ENCODE measurements at regions not wholly inside any gene's neighbourhood (a gene's known extent, or its start where the extent isn't known, plus 50 kb on each side); places are given as distances from the start of the nearest gene placed in this dataset.

GRCh38 chr5:82794876-82795275 is 282.3 kb downstream of the TMEM167A start:
- Histone ChIP-seq H3K27me3 (ENCODE audit: control insufficient read depth in 2 of 2, insufficient read depth in 2 of 2, low read length in 2 of 2) (no peaks in the 10 kb centered on the region), H3K4me1 (ENCODE audit: control insufficient read depth in 2 of 2, insufficient read depth in 2 of 2, low read length in 2 of 2) (no peaks in the 10 kb centered on the region), H3K9me3 (ENCODE audit: control insufficient read depth in 2 of 3, low read length in 3 of 3) (no peaks in the 10 kb centered on the region), H3K36me3 (ENCODE audit: control insufficient read depth in 2 of 3, insufficient read depth in 3 of 3, low read length in 3 of 3) (no peaks in the 10 kb centered on the region), H3K4me3 (ENCODE audit: low read length) (no peak overlapping the region), H3K27ac (ENCODE audit: low read depth, low read length) (no peak overlapping the region)
- Mint-ChIP-seq H3K9me3 (peaks cover 0 to 5% (median 0%) of the 10 kb centered on the region in 11 donors), H3K4me3 (no peak overlapping the region), H3K36me3 (peaks cover 0 to 1% (median 0%) of the 10 kb centered on the region in 5 donors), H3K4me1 (peaks cover 0 to 5% (median 0%) of the 10 kb centered on the region in 7 donors), H3K27me3 (peaks cover 0 to 14% (median 3%) of the 10 kb centered on the region in 5 donors), H3K27ac (no peak overlapping the region)
- POLR2A ChIA-PET, result no interaction called here
- ATAC-seq (no peak), DNase-seq (no peak)
- intact Hi-C loops (cut with micrococcal nuclease), result loop anchor here in 1 of 2 donors (5.0 kb wide), 1 partner anchor 153 kb away; no protein-coding TSS in a partner anchor
- CTCF ChIA-PET, result interaction anchor here (0.6 kb wide), 1 partner anchor 434 kb away, joined by 3 read pairs; no protein-coding TSS in a partner anchor

DNA sequence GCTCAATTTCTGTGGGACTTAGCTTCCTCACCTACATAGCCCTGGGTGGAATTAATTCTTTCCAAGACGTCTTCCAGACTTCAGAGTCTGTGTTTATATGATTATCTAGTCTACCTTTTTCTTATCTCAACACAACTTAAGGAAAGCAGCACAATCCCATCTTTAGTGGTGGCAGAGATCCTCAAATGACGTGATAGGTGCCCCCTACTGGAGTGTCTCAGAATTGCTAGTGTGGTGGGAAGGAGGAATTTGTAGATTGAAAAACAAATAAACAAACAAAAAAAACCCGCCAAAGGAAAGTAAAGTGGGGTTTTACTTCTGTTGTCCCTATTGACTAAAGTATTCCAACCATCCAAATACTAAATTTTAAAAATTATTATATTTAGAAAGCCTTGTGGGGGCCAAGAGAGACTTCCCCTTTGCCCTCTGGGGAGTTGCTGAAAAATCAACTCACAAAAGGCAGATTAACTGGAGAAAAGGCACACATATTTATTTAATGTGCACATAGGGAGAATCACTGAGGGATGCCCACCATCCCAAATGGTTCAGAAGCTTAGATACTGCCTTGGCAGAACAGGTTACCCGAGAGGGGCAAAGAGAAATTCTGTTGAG is 283.3 kb downstream of the TMEM167A start:
- Histone ChIP-seq H3K4me1 (ENCODE audit: control insufficient read depth in 2 of 2, insufficient read depth in 2 of 2, low read length in 2 of 2) (no peaks in the 10 kb centered on the region), H3K9me3 (ENCODE audit: control insufficient read depth in 2 of 3, low read length in 3 of 3) (no peaks in the 10 kb centered on the region), H3K36me3 (ENCODE audit: control insufficient read depth in 2 of 3, insufficient read depth in 3 of 3, low read length in 3 of 3) (no peaks in the 10 kb centered on the region), H3K27ac (ENCODE audit: low read depth, low read length) (no peak overlapping the region), H3K27me3 (ENCODE audit: control insufficient read depth in 2 of 2, insufficient read depth in 2 of 2, low read length in 2 of 2) (no peaks in the 10 kb centered on the region), H3K4me3 (ENCODE audit: low read length) (no peak overlapping the region)
- ChIA-PET CTCF (interaction anchor here (0.6 kb wide), 2 partner anchors 49 to 433 kb away, joined by 3 read pairs; no protein-coding TSS in a partner anchor), POLR2A (no interaction called here)
- peaks cover 0 to 12% (median 3%) of the 10 kb centered on the region in 5 donors for H3K27me3 Mint-ChIP-seq
- no peak overlapping the region for H3K27ac Mint-ChIP-seq
- H3K9me3 Mint-ChIP-seq, result peaks cover 0 to 5% (median 0%) of the 10 kb centered on the region in 11 donors
- peaks cover 0 to 5% (median 0%) of the 10 kb centered on the region in 7 donors for H3K4me1 Mint-ChIP-seq
- DNase-seq (peak in 6 of 9 donors; percentile 14 to 31 (median 22)), ATAC-seq (no peak)
- H3K36me3 Mint-ChIP-seq, result peaks cover 0 to 1% (median 0%) of the 10 kb centered on the region in 5 donors
- no peak overlapping the region for H3K4me3 Mint-ChIP-seq
- intact Hi-C loops (cut with micrococcal nuclease), result loop anchor here (1.0 to 5.0 kb wide), 4 partner anchors 152 to 443 kb away; no protein-coding TSS in a partner anchor

- Histone ChIP-seq H3K4me3 (ENCODE audit: low read length) (no peak overlapping the region), H3K27ac (ENCODE audit: low read depth, low read length) (no peak overlapping the region), H3K27me3 (ENCODE audit: control insufficient read depth in 2 of 2, insufficient read depth in 2 of 2, low read length in 2 of 2) (no peaks in the 10 kb centered on the region), H3K36me3 (ENCODE audit: control insufficient read depth in 2 of 3, insufficient read depth in 3 of 3, low read length in 3 of 3) (no peaks in the 10 kb centered on the region), H3K4me1 (ENCODE audit: control insufficient read depth in 2 of 2, insufficient read depth in 2 of 2, low read length in 2 of 2) (no peaks in the 10 kb centered on the region), H3K9me3 (ENCODE audit: control insufficient read depth in 2 of 3, low read length in 3 of 3) (no peaks in the 10 kb centered on the region)
- no peak for DNase-seq
- no peak for ATAC-seq
- H3K4me3 Mint-ChIP-seq, result no peak overlapping the region
- H3K36me3 Mint-ChIP-seq, result peaks cover 0 to 1% (median 0%) of the 10 kb centered on the region in 5 donors
- intact Hi-C loops (cut with micrococcal nuclease), result loop anchor here in 1 of 2 donors (5.0 kb wide), 1 partner anchor 150 kb away; no protein-coding TSS in a partner anchor
- H3K9me3 Mint-ChIP-seq, result peaks cover 0 to 5% (median 0%) of the 10 kb centered on the region in 11 donors
- no peak overlapping the region for H3K27ac Mint-ChIP-seq
- H3K4me1 Mint-ChIP-seq, result peaks cover 0 to 5% (median 0%) of the 10 kb centered on the region in 7 donors
- POLR2A ChIA-PET, result no interaction called here
- CTCF ChIA-PET, result interaction anchor here (0.6 kb wide), 1 partner anchor 831 kb away, joined by 5 read pairs; no protein-coding TSS in a partner anchor
- peaks cover 0 to 8% (median 3%) of the 10 kb centered on the region in 5 donors for H3K27me3 Mint-ChIP-seq
Observed at GRCh38 chr5:82792096-82792495, 285.1 kb downstream of the TMEM167A start.

- H3K4me1 Mint-ChIP-seq, result peaks cover 0 to 3% (median 0%) of the 10 kb centered on the region in 7 donors
- Histone ChIP-seq H3K27ac (ENCODE audit: low read depth, low read length) (no peak overlapping the region), H3K4me1 (ENCODE audit: control insufficient read depth in 2 of 2, insufficient read depth in 2 of 2, low read length in 2 of 2) (no peaks in the 10 kb centered on the region), H3K9me3 (ENCODE audit: control insufficient read depth in 2 of 3, low read length in 3 of 3) (no peaks in the 10 kb centered on the region), H3K4me3 (ENCODE audit: low read length) (no peak overlapping the region), H3K27me3 (ENCODE audit: control insufficient read depth in 2 of 2, insufficient read depth in 2 of 2, low read length in 2 of 2) (no peaks in the 10 kb centered on the region), H3K36me3 (ENCODE audit: control insufficient read depth in 2 of 3, insufficient read depth in 3 of 3, low read length in 3 of 3) (no peaks in the 10 kb centered on the region)
- peaks cover 0 to 5% (median 0%) of the 10 kb centered on the region in 11 donors for H3K9me3 Mint-ChIP-seq
- ChIA-PET POLR2A (no interaction called here), CTCF (no interaction called here)
- intact Hi-C loops (cut with micrococcal nuclease), result no loop called here
- no peak overlapping the region for H3K27ac Mint-ChIP-seq
- no peak for ATAC-seq
- no peak overlapping the region for H3K4me3 Mint-ChIP-seq
- H3K27me3 Mint-ChIP-seq, result peaks cover 0 to 2% (median 0%) of the 10 kb centered on the region in 5 donors
- peaks cover 0 to 1% (median 0%) of the 10 kb centered on the region in 5 donors for H3K36me3 Mint-ChIP-seq
- no peak for DNase-seq
Observed at GRCh38 chr5:82789095-82789494, 288.1 kb downstream of the TMEM167A start.

GRCh38 chr5:82786748-82787147 is 290.4 kb downstream of the TMEM167A start:
- no peak for DNase-seq
- ChIA-PET CTCF (no interaction called here), POLR2A (no interaction called here)
- Mint-ChIP-seq H3K9me3 (peaks cover 0 to 8% (median 0%) of the 10 kb centered on the region in 11 donors), H3K36me3 (no peaks in the 10 kb centered on the region), H3K27me3 (peaks cover 0 to 8% (median 5%) of the 10 kb centered on the region in 5 donors), H3K4me3 (no peak overlapping the region), H3K4me1 (no peaks in the 10 kb centered on the region), H3K27ac (no peak overlapping the region)
- Histone ChIP-seq H3K4me1 (ENCODE audit: control insufficient read depth in 2 of 2, insufficient read depth in 2 of 2, low read length in 2 of 2) (no peaks in the 10 kb centered on the region), H3K27ac (ENCODE audit: low read depth, low read length) (no peak overlapping the region), H3K36me3 (ENCODE audit: control insufficient read depth in 2 of 3, insufficient read depth in 3 of 3, low read length in 3 of 3) (no peaks in the 10 kb centered on the region), H3K4me3 (ENCODE audit: low read length) (no peak overlapping the region), H3K27me3 (ENCODE audit: control insufficient read depth in 2 of 2, insufficient read depth in 2 of 2, low read length in 2 of 2) (peaks cover 0 to 2% of the 10 kb centered on the region in 2 donors), H3K9me3 (ENCODE audit: control insufficient read depth in 2 of 3, low read length in 3 of 3) (no peaks in the 10 kb centered on the region)
- ATAC-seq, result no peak
- intact Hi-C loops (cut with micrococcal nuclease), result no loop called here

GRCh38 chr5:82785882-82786509 is 291.2 kb downstream of the TMEM167A start:
- POLR2A ChIA-PET, result no interaction called here
- no peaks in the 10 kb centered on the region for H3K36me3 ChIP-seq (ENCODE audit: control insufficient read depth in 2 of 3, insufficient read depth in 3 of 3, low read length in 3 of 3)
- CTCF ChIA-PET, result no interaction called here
- H3K27ac ChIP-seq (ENCODE audit: low read depth, low read length), result no peak overlapping the region
- no peak overlapping the region for H3K4me3 ChIP-seq (ENCODE audit: low read length)
- H3K27ac Mint-ChIP-seq, result no peak overlapping the region
- no peak overlapping the region for H3K4me3 Mint-ChIP-seq
- H3K9me3 ChIP-seq (ENCODE audit: control insufficient read depth in 2 of 3, low read length in 3 of 3), result no peaks in the 10 kb centered on the region
- H3K27me3 ChIP-seq (ENCODE audit: control insufficient read depth in 2 of 2, insufficient read depth in 2 of 2, low read length in 2 of 2), result peaks cover 0 to 2% of the 10 kb centered on the region in 2 donors
- ATAC-seq, result no peak
- no peaks in the 10 kb centered on the region for H3K36me3 Mint-ChIP-seq
- H3K9me3 Mint-ChIP-seq, result peaks cover 0 to 4% (median 0%) of the 10 kb centered on the region in 11 donors
- intact Hi-C loops (cut with micrococcal nuclease), result no loop called here
- H3K4me1 Mint-ChIP-seq, result no peaks in the 10 kb centered on the region
- H3K27me3 Mint-ChIP-seq, result peaks cover 0 to 8% (median 5%) of the 10 kb centered on the region in 5 donors
- no peaks in the 10 kb centered on the region for H3K4me1 ChIP-seq (ENCODE audit: control insufficient read depth in 2 of 2, insufficient read depth in 2 of 2, low read length in 2 of 2)
- DNase-seq, result no peak
